ENCODE measurements at regions not wholly inside any gene's neighbourhood (a gene's known extent, or its start where the extent isn't known, plus 50 kb on each side); places are given as distances from the start of the nearest gene placed in this dataset.

DNA sequence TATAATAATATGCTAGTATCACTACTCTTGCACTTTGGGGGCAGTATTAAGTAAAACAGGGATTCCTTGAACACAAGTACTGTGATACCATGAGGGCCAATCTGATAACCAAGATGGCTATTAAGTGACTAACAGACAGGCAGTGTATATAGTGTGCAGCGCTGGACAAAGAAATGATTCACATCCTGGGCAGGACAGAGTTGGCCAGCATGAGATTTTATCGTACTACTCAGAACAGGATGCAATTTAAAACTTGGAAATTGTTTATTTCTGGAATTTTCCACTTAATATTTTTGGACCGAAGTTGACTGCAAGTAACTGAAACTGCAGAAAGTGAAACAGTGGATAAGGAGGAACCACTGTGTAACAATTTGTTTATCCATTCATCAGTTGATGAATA lies 74.6 kb downstream of the DNTTIP2 start:
- peaks cover 30% of the 10 kb centered on the region for H3K4me1 Mint-ChIP-seq (ENCODE audit: unreplicated experiment)
- peak overlapping the region; percentile 8 for H3K27ac Mint-ChIP-seq (ENCODE audit: unreplicated experiment)
- TF ChIP-seq, protein P1, sequence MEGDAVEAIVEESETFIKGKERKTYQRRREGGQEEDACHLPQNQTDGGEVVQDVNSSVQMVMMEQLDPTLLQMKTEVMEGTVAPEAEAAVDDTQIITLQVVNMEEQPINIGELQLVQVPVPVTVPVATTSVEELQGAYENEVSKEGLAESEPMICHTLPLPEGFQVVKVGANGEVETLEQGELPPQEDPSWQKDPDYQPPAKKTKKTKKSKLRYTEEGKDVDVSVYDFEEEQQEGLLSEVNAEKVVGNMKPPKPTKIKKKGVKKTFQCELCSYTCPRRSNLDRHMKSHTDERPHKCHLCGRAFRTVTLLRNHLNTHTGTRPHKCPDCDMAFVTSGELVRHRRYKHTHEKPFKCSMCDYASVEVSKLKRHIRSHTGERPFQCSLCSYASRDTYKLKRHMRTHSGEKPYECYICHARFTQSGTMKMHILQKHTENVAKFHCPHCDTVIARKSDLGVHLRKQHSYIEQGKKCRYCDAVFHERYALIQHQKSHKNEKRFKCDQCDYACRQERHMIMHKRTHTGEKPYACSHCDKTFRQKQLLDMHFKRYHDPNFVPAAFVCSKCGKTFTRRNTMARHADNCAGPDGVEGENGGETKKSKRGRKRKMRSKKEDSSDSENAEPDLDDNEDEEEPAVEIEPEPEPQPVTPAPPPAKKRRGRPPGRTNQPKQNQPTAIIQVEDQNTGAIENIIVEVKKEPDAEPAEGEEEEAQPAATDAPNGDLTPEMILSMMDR (IDR thresholded peaks at IDR 0.05): no peak
- H3K36me3 Mint-ChIP-seq (ENCODE audit: unreplicated experiment): peaks cover 12% of the 10 kb centered on the region
- peak; percentile 6 for DNase-seq (ENCODE audit: extremely low spot score, unreplicated experiment)
- no peak overlapping the region for H3K4me3 Mint-ChIP-seq (ENCODE audit: unreplicated experiment)
- H3K9me3 Mint-ChIP-seq (ENCODE audit: unreplicated experiment): peaks cover 31% of the 10 kb centered on the region
- H3K27me3 Mint-ChIP-seq (ENCODE audit: unreplicated experiment): no peaks in the 10 kb centered on the region

DNA sequence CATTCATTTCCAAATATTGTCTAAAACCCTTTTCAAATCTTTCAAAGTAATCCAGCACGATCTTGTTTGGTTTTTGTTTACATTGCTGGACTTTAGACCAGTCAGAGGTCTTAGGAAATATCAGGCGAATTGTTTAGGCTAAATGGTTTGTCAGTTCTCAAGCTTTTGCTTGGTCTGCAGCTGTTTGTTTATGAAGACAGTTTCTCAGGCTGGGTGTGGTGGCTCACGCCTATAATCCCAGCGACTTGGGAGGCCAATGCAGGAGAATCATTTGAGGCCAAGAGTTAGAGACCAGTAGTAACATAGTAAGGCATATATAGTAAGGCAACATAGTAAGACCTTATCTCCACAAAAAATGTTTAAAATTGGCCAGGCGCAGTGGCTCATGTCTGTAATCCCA lies 77.5 kb downstream of the DNTTIP2 start:
- H3K4me1 Mint-ChIP-seq (ENCODE audit: unreplicated experiment): peaks cover 57% of the 10 kb centered on the region
- peak; percentile 27 for DNase-seq (ENCODE audit: extremely low spot score, unreplicated experiment)
- H3K36me3 Mint-ChIP-seq (ENCODE audit: unreplicated experiment): peaks cover 3% of the 10 kb centered on the region
- no peak overlapping the region for H3K4me3 Mint-ChIP-seq (ENCODE audit: unreplicated experiment)
- H3K27me3 Mint-ChIP-seq (ENCODE audit: unreplicated experiment): no peaks in the 10 kb centered on the region
- TF ChIP-seq, protein P1 (IDR thresholded peaks at IDR 0.05): no peak
- H3K9me3 Mint-ChIP-seq (ENCODE audit: unreplicated experiment): peaks cover 12% of the 10 kb centered on the region
- no peak overlapping the region for H3K27ac Mint-ChIP-seq (ENCODE audit: unreplicated experiment)

- TF ChIP-seq, protein P1 (IDR thresholded peaks at IDR 0.05): no peak
- Mint-ChIP-seq H3K4me3 (ENCODE audit: unreplicated experiment) (no peak overlapping the region), H3K36me3 (ENCODE audit: unreplicated experiment) (peaks cover 3% of the 10 kb centered on the region), H3K27ac (ENCODE audit: unreplicated experiment) (no peak overlapping the region), H3K4me1 (ENCODE audit: unreplicated experiment) (peaks cover 55% of the 10 kb centered on the region), H3K9me3 (ENCODE audit: unreplicated experiment) (peaks cover 5% of the 10 kb centered on the region), H3K27me3 (ENCODE audit: unreplicated experiment) (no peaks in the 10 kb centered on the region)
- DNase-seq (ENCODE audit: extremely low spot score, unreplicated experiment): no peak
These were observed 78.2 kb downstream of the DNTTIP2 start for GRCh38 chr1:93800856-93801255.

GRCh38 chr1:93798291-93798690 lies 80.7 kb downstream of the DNTTIP2 start:
- Mint-ChIP-seq H3K9me3 (ENCODE audit: unreplicated experiment) (no peaks in the 10 kb centered on the region), H3K4me1 (ENCODE audit: unreplicated experiment) (peaks cover 35% of the 10 kb centered on the region), H3K27ac (ENCODE audit: unreplicated experiment) (peak overlapping the region; percentile 87), H3K36me3 (ENCODE audit: unreplicated experiment) (no peaks in the 10 kb centered on the region), H3K27me3 (ENCODE audit: unreplicated experiment) (no peaks in the 10 kb centered on the region), H3K4me3 (ENCODE audit: unreplicated experiment) (no peak overlapping the region)
- no peak for DNase-seq (ENCODE audit: extremely low spot score, unreplicated experiment)
- TF ChIP-seq, protein P1 (IDR thresholded peaks at IDR 0.05): no peak

DNA sequence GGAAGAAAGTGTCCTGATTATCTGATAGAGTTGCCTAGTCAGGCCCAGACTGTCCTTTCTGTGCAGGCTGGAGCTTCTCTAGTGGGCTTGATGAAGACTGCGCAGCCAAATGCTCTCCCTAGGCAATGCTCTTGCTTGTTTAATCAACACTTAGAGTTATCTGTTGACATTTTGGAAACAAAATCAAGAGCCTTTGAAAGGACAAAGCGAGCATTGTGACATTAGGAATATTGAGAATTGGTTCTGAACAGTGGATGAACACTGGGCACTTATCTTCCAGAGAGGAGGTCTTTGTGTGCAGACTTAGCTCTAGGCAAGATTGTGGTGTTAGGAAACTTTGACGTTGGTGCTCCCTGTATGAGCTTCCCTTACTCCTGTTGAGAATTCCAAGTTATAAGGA lies 94.5 kb downstream of the DNTTIP2 start:
- peaks cover 10% of the 10 kb centered on the region for H3K9me3 Mint-ChIP-seq (ENCODE audit: unreplicated experiment)
- H3K36me3 Mint-ChIP-seq (ENCODE audit: unreplicated experiment): no peaks in the 10 kb centered on the region
- TF ChIP-seq, protein P1 (IDR thresholded peaks at IDR 0.05): no peak
- no peaks in the 10 kb centered on the region for H3K27me3 Mint-ChIP-seq (ENCODE audit: unreplicated experiment)
- H3K4me1 Mint-ChIP-seq (ENCODE audit: unreplicated experiment): peaks cover 8% of the 10 kb centered on the region
- H3K4me3 Mint-ChIP-seq (ENCODE audit: unreplicated experiment): no peak overlapping the region
- DNase-seq (ENCODE audit: extremely low spot score, unreplicated experiment): peak; percentile 19
- no peak overlapping the region for H3K27ac Mint-ChIP-seq (ENCODE audit: unreplicated experiment)
